GM23338 (cell line): ENCODE measurements at regions not wholly inside any gene's neighbourhood (a gene's known extent, or its start where the extent isn't known, plus 50 kb on each side); places are given as distances from the start of the nearest gene placed in this dataset.

Experiments used
- ATAC-seq: fragments of 200-7000 bp; cut with Tn5 transposase; 3 replicates; pipeline ENCODE4 v1.9.1; 2020
- DNase-seq: peaks from one replicate; pipeline ENCODE4 v3.0.0-alpha.2; 2015; ENCODE audit warnings: low spot score
- H2AFZ ChIP-seq: fragments of 200-600 bp; sonication (generic); 2 replicates; pipeline ENCODE4 v1.8.0; 2016; ENCODE audit warnings: antibody characterized with exemption, mild to moderate bottlenecking, moderate library complexity
- H3F3A ChIP-seq: fragments of 200-600 bp; sonication (generic); replicated peaks from 2 replicates; pipeline ENCODE4 v1.8.0; 2017; ENCODE audit warnings: antibody characterized with exemption, mixed run types, low read depth
- H3K27ac ChIP-seq: fragments of 200-600 bp; sonication (generic); 2 replicates; pipeline ENCODE4 v1.6.1; 2016; ENCODE audit warnings: low read depth
- H3K27me3 ChIP-seq: fragments of 200-600 bp; sonication (generic); 2 replicates; pipeline ENCODE4 v1.8.0; 2016; ENCODE audit warnings: mild to moderate bottlenecking, mixed run types, moderate library complexity; ENCODE audit not compliant: insufficient read depth
- H3K36me3 ChIP-seq: fragments of 200-600 bp; sonication (generic); 2 replicates; pipeline ENCODE4 v1.8.0; 2016; ENCODE audit warnings: mild to moderate bottlenecking; ENCODE audit not compliant: insufficient read depth
- H3K4me1 ChIP-seq: fragments of 200-600 bp; sonication (generic); 2 replicates; pipeline ENCODE4 v1.8.0; 2016; ENCODE audit warnings: mild to moderate bottlenecking, moderate library complexity; ENCODE audit not compliant: insufficient read depth
- H3K4me2 ChIP-seq: fragments of 200-600 bp; sonication (generic); 2 replicates; pipeline ENCODE4 v1.7.1; 2017; ENCODE audit warnings: mixed run types
- H3K4me3 ChIP-seq: fragments of 200-600 bp; sonication (generic); 2 replicates; pipeline ENCODE4 v1.6.1; 2016; ENCODE audit warnings: mixed run types
- H3K79me2 ChIP-seq: fragments of 200-600 bp; sonication (generic); replicated peaks from 2 replicates; pipeline ENCODE4 v1.8.0; 2017; ENCODE audit warnings: mild to moderate bottlenecking; ENCODE audit not compliant: insufficient read depth
- H3K9me2 ChIP-seq: fragments of 200-600 bp; sonication (generic); 2 replicates; pipeline ENCODE4 v1.8.0; 2017; ENCODE audit not compliant: insufficient read depth
- H4K20me1 ChIP-seq: fragments of 200-600 bp; sonication (generic); replicated peaks from 2 replicates; pipeline ENCODE4 v1.8.0; 2017; ENCODE audit warnings: mild to moderate bottlenecking; ENCODE audit not compliant: insufficient read depth
- H3K27ac Mint-ChIP-seq: 2 replicates; pipeline ENCODE4 v1.8.0; 2020; ENCODE audit warnings: inconsistent platforms, mild to moderate bottlenecking, moderate library complexity, mixed read lengths
- H3K27me3 Mint-ChIP-seq: 3 replicates; pipeline ENCODE4 v1.8.0; 2022; ENCODE audit warnings: low read depth, mild to moderate bottlenecking, moderate library complexity, mixed read lengths, inconsistent platforms; ENCODE audit not compliant: insufficient read depth, poor library complexity
- H3K36me3 Mint-ChIP-seq: 3 replicates; pipeline ENCODE4 v1.8.0; 2021; ENCODE audit warnings: low read depth, mild to moderate bottlenecking, inconsistent platforms, moderate library complexity, mixed read lengths
- H3K4me1 Mint-ChIP-seq: 3 replicates; pipeline ENCODE4 v1.8.0; 2020; ENCODE audit warnings: mild to moderate bottlenecking, inconsistent platforms, mixed read lengths
- H3K4me3 Mint-ChIP-seq: 3 replicates; pipeline ENCODE4 v1.8.0; 2021; ENCODE audit warnings: moderate library complexity, mild to moderate bottlenecking, inconsistent platforms, mixed read lengths
- H3K9me3 Mint-ChIP-seq: 3 replicates; pipeline ENCODE4 v1.8.0; 2020; ENCODE audit warnings: moderate library complexity, mild to moderate bottlenecking, inconsistent platforms, mixed read lengths
- CREB1 ChIP-seq: fragments of 250-450 bp; sonication (Bioruptor Pico); IDR thresholded peaks from 2 replicates; pipeline ENCODE4 v1.5.0; 2020; ENCODE audit warnings: low read depth, mild to moderate bottlenecking, moderate library complexity
- CTCF ChIP-seq, 2 experiments: fragments of 200-600 bp in 1 of 2; sonication (generic) in 1 of 2; conservative IDR thresholded peaks; 2 replicates each; pipeline versions ENCODE4 v1.5.1 to v1.6.1; 2016 to 2017; ENCODE audit warnings: antibody characterized with exemption in 2 of 2, low read depth in 2 of 2, mild to moderate bottlenecking in 2 of 2, moderate library complexity in 1 of 2
- ETS1 ChIP-seq: IDR thresholded peaks from 2 replicates; pipeline ENCODE4 v1.6.1; 2016; ENCODE audit warnings: antibody characterized with exemption
- EZH2 ChIP-seq: fragments of 200-600 bp; sonication (generic); IDR thresholded peaks from one replicate; pipeline ENCODE4 v1.8.0; 2017; ENCODE audit warnings: antibody characterized with exemption, mild to moderate bottlenecking, low read depth; ENCODE audit not compliant: unreplicated experiment
- EZH2phosphoT487 ChIP-seq: fragments of 200-600 bp; sonication (generic); IDR thresholded peaks from one replicate; pipeline ENCODE4 v1.8.1; 2018; ENCODE audit warnings: antibody characterized with exemption; ENCODE audit not compliant: unreplicated experiment
- JUNB ChIP-seq: IDR thresholded peaks from one replicate; pipeline ENCODE4 v1.6.1; 2016; ENCODE audit warnings: antibody characterized with exemption; ENCODE audit not compliant: unreplicated experiment
- NANOG ChIP-seq: IDR thresholded peaks from 2 replicates; pipeline ENCODE4 v1.6.1; 2016; ENCODE audit warnings: antibody characterized with exemption, borderline replicate concordance
- POLR2AphosphoS5 ChIP-seq: IDR thresholded peaks from 2 replicates; pipeline ENCODE4 v1.6.1; 2016; ENCODE audit warnings: antibody characterized with exemption, low read depth
- REST ChIP-seq: IDR thresholded peaks from one replicate; pipeline ENCODE4 v1.6.1; 2018; ENCODE audit warnings: antibody characterized with exemption; ENCODE audit not compliant: unreplicated experiment
- STAT1 ChIP-seq: IDR thresholded peaks from one replicate; pipeline ENCODE4 v1.6.1; 2016; ENCODE audit warnings: antibody characterized with exemption; ENCODE audit not compliant: unreplicated experiment
- ZNF114 ChIP-seq: fragments of 250-450 bp; sonication (Bioruptor Pico); IDR thresholded peaks from 2 replicates; pipeline ENCODE4 v1.5.0; 2020; ENCODE audit warnings: mild to moderate bottlenecking, moderate library complexity
- ZNF331 ChIP-seq: fragments of 250-450 bp; sonication (Bioruptor Pico); IDR thresholded peaks from 2 replicates; pipeline ENCODE4 v1.5.0; 2020; ENCODE audit warnings: low read depth, mild to moderate bottlenecking, moderate library complexity
- ZNF462 ChIP-seq: fragments of 250-450 bp; sonication (Bioruptor Pico); IDR thresholded peaks from 2 replicates; pipeline ENCODE4 v1.5.0; 2020; ENCODE audit warnings: mild to moderate bottlenecking, moderate library complexity

GRCh38 chr5:96537386-96537785, 104.3 kb upstream of the PCSK1 start:
- Histone ChIP-seq H3K27ac (no peak overlapping the region), H3K4me1 (no peaks in the 10 kb centered on the region), H3K79me2 (no peaks in the 10 kb centered on the region), H3F3A (no peaks in the 10 kb centered on the region), H3K4me3 (no peak overlapping the region), H3K4me2 (no peak overlapping the region), H3K36me3 (no peaks in the 10 kb centered on the region), H3K27me3 (no peaks in the 10 kb centered on the region), H3K9me2 (no peaks in the 10 kb centered on the region), H2AFZ (no peak overlapping the region), H4K20me1 (no peaks in the 10 kb centered on the region)
- Mint-ChIP-seq H3K9me3 (no peaks in the 10 kb centered on the region), H3K4me3 (no peak overlapping the region), H3K36me3 (no peaks in the 10 kb centered on the region), H3K27ac (no peak overlapping the region), H3K27me3 (peaks cover 1% of the 10 kb centered on the region), H3K4me1 (no peaks in the 10 kb centered on the region)
- no peak for TF ChIP-seq CREB1
- TF ChIP-seq CTCF (conservative IDR thresholded peaks at IDR 0.05; ENCODE audit: low read depth in 2 of 2): no peak
- TF ChIP-seq POLR2AphosphoS5: no peak
- no peak for TF ChIP-seq JUNB
- TF ChIP-seq EZH2: no peak
- no peak for TF ChIP-seq REST
- no peak for TF ChIP-seq EZH2phosphoT487
- no peak for TF ChIP-seq NANOG
- no peak for TF ChIP-seq STAT1
- TF ChIP-seq ZNF331: no peak
- no peak for TF ChIP-seq ETS1
- TF ChIP-seq ZNF114 (CRISPR knock-in tag): no peak
- no peak for TF ChIP-seq ZNF462
- DNase-seq (no peak), ATAC-seq (no peak)
